HG03342 (cell line): ENCODE measurements at regions not wholly inside any gene's neighbourhood (a gene's known extent, or its start where the extent isn't known, plus 50 kb on each side); places are given as distances from the start of the nearest gene placed in this dataset.
"Not testable (repeated sequence)": the region's sequence is repeated elsewhere in the genome, so short reads cannot be mapped to it uniquely, and the experiment has no call there.

Source experiments
- ATAC-seq: cut with Tn5 transposase; IDR thresholded peaks from one replicate; pipeline ENCODE4 v1.9.1; 2021; ENCODE audit warnings: mild to moderate bottlenecking, moderate library complexity; ENCODE audit not compliant: unreplicated experiment

- ATAC-seq = no peak
Measured at GRCh38 chr7:9498303-9498702, 1064.9 kb downstream of the NXPH1 start.

- ATAC-seq = no peak
Measured at GRCh38 chr7:9502269-9502668, 1068.9 kb downstream of the NXPH1 start.

- ATAC-seq = no peak
Measured at GRCh38 chr7:9504678-9505077, 1071.3 kb downstream of the NXPH1 start.

- no peak for ATAC-seq
Measured at GRCh38 chr7:9505516-9505915, 1072.1 kb downstream of the NXPH1 start.

GRCh38 chr7:9507290-9507689, 1073.9 kb downstream of the NXPH1 start:
- ATAC-seq = no peak

GRCh38 chr7:9516662-9517061, 1083.3 kb downstream of the NXPH1 start:
- no peak for ATAC-seq

GRCh38 chr7:9523579-9523978, 1090.2 kb downstream of the NXPH1 start:
- no peak for ATAC-seq

- not testable (repeated sequence) for ATAC-seq
Measured at GRCh38 chr7:9552431-9552830, 1119.0 kb downstream of the NXPH1 start.

GRCh38 chr7:9557853-9558252, 1124.4 kb downstream of the NXPH1 start:
- no peak for ATAC-seq

- no peak for ATAC-seq
Measured at GRCh38 chr7:9575716-9576115, 1142.3 kb downstream of the NXPH1 start.

- ATAC-seq = no peak
Measured at GRCh38 chr7:9582824-9583223, 1149.4 kb downstream of the NXPH1 start.

GRCh38 chr7:9598411-9598810, 1165.0 kb downstream of the NXPH1 start:
- no peak for ATAC-seq

GRCh38 chr7:9600974-9601373, 1167.6 kb downstream of the NXPH1 start:
- no peak for ATAC-seq

- ATAC-seq = no peak
Measured at GRCh38 chr7:9603291-9603690, 1169.9 kb downstream of the NXPH1 start.

GRCh38 chr7:9608560-9608959, 1175.2 kb downstream of the NXPH1 start:
- no peak for ATAC-seq

GRCh38 chr7:9620899-9621298, 1187.5 kb downstream of the NXPH1 start:
- not testable (repeated sequence) for ATAC-seq

GRCh38 chr7:9621306-9621902, 1188.0 kb downstream of the NXPH1 start:
- not testable (repeated sequence) for ATAC-seq

- no peak for ATAC-seq
Measured at GRCh38 chr7:9621927-9622326, 1188.5 kb downstream of the NXPH1 start.

GRCh38 chr7:9625953-9626352, 1192.5 kb downstream of the NXPH1 start:
- no peak for ATAC-seq

GRCh38 chr7:9645756-9646155, 1212.3 kb downstream of the NXPH1 start:
- ATAC-seq = no peak

GRCh38 chr7:9657257-9657656, 1223.8 kb downstream of the NXPH1 start:
- no peak for ATAC-seq

GRCh38 chr7:9671979-9672917, 1238.8 kb downstream of the NXPH1 start:
- ATAC-seq = no peak
